ENCODE measurements at regions not wholly inside any gene's neighbourhood (a gene's known extent, or its start where the extent isn't known, plus 50 kb on each side); places are given as distances from the start of the nearest gene placed in this dataset.
"Not testable (repeated sequence)": the region's sequence is repeated elsewhere in the genome, so short reads cannot be mapped to it uniquely, and the experiment has no call there.

GRCh38 chr20:22529150-22530019 lies 55.0 kb downstream of the FOXA2 start:
- DNase-seq, result no peak

GRCh38 chr20:22526512-22527012 lies 57.8 kb downstream of the FOXA2 start:
- DNase-seq, result no peak

DNA sequence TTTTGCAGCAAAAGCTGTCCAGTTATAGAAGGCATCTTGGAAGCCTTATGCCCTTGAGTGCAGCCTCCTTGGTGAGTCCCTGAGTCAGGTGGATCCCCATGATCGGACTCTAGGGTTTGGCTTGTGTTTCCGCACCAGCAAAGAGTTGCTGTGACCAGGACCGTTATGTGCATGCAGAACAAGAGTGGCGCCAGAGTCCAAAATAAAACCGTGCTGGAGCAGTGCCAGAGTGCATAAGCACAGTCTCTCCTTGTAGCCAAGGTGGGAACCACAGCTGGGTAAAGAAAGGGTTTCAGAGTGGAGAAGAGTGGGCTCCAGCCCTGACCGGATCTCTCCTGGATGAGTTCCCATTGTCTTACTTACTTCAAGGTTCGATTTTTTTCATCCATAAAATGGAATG lies 58.6 kb downstream of the FOXA2 start:
- no peak for DNase-seq

GRCh38 chr20:22525069-22525820 lies 59.1 kb downstream of the FOXA2 start:
- no peak for DNase-seq

DNA sequence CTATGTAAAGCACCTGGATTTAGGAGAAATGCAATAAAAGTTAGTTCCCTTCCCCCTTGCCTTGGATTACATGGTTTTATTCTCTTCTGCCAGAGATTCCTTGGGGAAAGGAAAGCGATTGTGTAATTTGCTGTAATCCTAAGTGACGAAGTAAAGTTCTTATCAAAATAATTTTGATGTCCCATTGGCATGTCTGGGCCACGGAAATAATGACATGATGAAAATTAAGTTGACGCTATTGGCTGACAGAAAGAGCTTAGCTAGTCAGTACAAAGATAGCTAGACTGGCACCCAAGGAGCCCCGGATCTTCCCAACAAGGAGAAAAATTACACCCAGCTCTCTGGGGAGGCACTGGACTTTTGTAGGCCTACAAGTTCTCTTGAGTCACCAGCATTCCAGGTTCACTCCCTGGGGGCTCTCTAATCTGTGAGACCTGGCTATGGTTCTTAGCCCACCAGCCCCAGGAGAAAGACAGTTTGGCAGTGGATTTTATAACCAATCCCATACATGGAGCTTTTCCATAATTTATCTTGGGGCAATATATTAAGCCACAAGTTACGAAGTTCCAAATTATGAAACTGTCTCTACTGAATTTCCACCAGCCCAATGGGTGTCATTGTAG lies 59.9 kb downstream of the FOXA2 start:
- DNase-seq, result no peak

- DNase-seq, result no peak
Measured at GRCh38 chr20:22523499-22524392, 60.6 kb downstream of the FOXA2 start.

DNA sequence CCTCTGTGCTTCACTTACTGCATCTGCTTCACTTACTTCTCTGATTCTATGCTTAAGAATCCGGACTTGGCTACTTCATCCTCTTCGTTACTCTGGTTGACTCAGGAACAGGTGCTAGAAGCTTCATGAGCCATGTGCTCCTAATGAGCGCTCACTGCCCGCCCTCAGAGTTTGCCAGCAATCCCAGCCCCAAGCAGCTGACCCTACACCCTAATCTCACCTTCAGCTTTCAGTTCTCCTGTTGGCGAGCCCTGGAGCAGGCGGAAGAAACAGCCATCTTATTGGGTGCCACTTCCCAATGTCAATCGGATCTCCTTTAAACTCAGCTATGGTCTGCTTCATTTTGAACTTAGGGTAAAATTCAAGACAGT lies 61.3 kb downstream of the FOXA2 start:
- DNase-seq, result no peak

DNA sequence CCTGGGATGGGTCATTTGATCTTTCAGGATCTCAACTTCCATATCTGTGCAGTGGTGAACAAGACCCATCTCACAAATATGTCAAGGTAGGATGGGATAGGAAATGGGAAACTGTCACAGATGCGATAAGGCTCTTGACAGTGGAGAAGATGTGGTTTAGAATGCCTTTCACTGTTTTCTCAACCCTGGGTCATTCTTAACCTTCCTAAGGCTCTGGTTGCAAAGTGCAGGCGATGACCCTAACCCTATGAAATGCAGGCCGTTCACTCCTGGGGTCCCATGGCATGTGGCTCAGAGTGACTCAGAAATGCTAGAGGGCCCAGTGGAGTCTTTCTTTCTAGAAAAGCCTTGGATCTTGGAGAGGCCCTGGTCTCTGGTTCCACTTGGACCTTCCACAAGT lies 61.7 kb downstream of the FOXA2 start:
- DNase-seq, result no peak

DNA sequence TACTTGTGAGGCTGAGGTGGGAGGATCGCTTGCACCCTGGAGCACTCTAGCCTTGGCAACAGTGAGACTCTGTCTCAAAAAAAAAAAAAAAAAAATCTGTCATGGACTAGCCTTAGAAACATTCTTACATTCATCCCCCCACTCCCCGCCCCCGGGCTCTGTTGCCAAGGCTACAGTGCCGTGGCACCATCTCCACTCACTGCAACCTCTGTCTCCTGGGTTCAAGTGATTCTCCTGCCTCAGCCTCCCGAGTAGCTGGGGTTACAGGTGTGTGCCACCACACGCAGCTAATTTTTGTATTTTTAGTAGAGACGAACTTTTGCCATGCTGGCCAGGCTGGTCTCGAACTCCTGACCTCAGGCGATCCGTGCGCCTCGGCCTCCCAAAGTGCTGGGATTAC lies 62.4 kb downstream of the FOXA2 start:
- not testable (repeated sequence) for DNase-seq

DNA sequence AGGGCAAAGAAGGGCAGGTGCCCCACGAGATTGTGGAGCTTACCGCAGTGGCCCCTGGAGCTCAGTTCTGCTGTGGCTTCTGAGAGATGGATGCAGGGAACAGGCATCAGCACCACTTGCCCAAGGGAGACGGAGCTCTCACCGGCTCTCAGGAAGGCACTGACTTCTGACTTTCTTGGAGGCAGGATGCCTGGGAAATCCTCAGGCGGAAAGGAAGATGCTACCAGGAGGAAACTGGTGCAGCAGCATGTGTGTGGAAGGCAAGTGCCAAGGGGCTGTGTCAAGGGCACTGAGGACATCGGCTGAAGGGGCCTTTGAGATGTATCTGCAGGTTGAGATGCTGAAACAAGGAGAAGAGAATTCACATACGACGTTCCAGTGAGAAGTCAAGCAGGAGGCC lies 64.0 kb downstream of the FOXA2 start:
- no peak for DNase-seq

DNA sequence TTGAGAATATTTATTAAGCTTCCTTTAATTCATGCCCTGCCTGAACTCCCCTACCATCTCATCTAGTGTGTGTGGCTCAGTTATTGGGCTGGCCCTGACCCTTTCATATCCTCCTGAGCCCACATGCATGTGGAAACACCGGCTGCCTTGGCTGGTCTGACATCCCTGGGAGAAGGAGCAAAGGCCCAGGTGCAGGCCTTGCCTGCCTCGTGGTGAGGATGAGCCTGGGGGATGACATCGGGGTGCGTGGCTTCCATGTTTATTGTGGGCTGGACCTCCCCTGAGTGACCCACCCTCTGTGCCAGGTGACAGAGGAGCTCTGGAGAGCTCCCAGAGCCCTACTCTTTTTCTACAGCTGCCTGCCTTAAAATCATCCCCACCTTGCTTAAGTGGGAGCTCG lies 69.1 kb downstream of the FOXA2 start:
- no peak for DNase-seq

GRCh38 chr20:22513574-22513973 lies 70.8 kb downstream of the FOXA2 start:
- no peak for DNase-seq

DNA sequence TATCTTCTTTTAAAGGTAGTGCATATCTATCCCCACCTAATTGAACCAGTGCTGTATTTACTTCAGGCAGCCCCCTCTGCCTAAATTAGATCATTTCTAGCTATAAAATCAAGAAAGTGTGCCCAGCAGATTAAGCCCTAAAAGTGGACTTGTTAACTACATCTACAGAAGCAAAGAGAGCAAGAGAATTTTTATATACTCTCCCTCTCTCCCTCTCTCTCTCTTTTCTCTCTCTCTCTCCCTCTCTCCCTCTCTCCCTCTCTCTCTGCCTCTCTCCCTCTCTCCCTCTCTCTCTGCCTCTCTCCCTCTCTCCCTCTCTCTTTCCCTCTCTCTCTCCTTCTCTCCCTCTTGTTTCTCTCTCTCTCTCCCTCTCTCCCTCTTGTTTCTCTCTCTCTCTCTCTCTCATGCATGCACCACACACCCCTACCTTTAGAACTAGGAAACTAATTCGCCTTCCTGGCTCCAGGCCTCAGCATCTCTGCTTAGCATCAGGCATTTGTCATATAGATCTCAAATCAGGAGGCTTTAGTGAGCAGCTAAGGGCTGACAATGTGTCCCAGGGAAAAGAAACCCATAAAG lies 71.4 kb downstream of the FOXA2 start:
- DNase-seq, result no peak

DNA sequence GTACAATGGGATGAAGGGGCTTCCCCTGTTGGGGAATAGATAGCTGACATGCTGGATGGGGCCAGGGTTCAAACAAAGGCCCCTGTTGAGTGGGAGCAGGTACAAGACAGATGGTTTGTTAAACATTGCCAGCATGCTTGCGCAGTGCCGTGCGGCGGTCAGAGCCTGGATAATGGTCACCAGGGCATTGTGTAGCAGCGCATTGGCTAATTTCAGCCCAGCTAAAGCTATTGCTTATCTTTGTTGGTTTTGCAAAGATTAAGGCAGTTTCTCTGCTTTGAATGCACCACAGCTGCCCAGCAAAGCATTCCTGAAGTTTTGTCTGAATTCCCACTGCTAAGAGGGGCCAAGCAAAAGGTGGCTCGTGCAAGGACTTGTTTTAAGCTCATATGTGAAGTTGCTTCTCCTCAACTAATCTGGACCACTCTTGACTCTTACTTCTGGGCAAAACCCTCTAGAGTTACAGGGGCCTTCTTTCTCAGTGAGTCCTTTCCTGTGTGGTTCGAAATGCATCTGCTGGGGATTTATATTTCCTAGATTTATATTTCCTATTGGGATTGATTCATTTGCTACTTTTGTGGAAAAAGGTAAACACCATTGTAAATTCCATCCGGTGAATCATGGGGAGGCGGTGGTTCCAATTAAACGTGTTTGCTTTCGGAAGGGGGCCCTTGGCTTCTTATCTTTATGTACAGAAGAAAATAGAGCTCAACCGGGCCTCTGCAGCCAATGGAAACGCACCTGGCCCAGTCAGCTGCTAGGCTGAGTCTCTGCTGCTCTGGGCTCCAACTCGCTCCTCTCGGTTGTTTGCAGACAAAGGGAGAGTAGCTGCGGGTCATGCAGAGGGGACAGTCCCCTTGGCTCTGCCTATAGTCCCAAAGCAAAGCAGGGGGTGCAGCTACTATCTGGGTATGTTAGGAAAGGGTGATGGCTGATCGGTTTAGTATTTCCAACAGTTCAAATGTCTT lies 72.1 kb downstream of the FOXA2 start:
- no peak for DNase-seq

- no peak for DNase-seq
Measured at GRCh38 chr20:22509843-22510147, 74.6 kb downstream of the FOXA2 start.

GRCh38 chr20:22509090-22509842 lies 75.1 kb downstream of the FOXA2 start:
- DNase-seq, result no peak

DNA sequence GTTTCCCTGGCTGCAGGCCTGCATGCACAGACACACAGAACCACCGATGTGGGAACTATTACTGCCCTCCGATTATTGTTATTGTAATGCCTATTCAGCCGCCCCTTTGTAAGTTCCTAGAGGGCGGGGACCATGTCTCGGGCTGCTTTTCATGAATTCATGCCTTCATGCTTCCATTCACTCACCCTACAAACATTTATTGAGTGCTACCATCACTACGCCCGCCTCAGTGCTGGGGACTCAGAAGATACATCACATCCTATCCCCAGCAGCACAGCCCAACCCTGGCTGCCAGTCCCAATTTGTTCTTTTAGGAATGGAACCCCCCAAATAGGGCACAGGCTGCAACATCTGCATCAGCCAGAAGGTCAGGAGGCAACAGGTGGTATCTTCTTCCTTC lies 75.9 kb downstream of the FOXA2 start:
- DNase-seq, result no peak

GRCh38 chr20:22507240-22507961 lies 77.0 kb downstream of the FOXA2 start:
- no peak for DNase-seq

DNA sequence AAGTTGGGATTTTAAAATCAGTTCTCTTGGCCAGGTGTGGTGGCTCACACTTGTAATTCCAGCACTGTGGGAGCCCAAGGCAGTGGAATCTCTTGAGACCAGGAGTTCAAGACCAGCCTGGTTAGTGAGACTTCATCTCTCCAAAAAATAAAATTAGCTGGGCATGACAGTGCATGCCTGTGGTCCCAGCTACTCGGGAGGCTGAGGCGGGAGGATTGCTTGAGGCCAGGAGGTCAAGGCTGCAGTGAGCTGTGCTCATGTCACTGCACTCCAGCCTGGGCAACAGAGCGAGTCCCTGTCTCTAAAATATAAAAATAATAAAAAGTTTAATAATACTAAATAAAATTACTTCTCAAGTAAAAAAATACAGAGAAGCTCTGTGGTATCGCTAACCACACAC lies 77.5 kb downstream of the FOXA2 start:
- DNase-seq, result no peak

All from CD4-positive, alpha-beta T cell treated with Interferon gamma for 1 hour (primary cell).